Suprapubic skin (tissue), 4 donors: ENCODE measurements at regions not wholly inside any gene's neighbourhood (a gene's known extent, or its start where the extent isn't known, plus 50 kb on each side); places are given as distances from the start of the nearest gene placed in this dataset.

Source experiments
- DNase-seq, 2 donors: peaks; one replicate each; pipeline ENCODE4 v3.0.0-alpha.2; 2019; ENCODE audit warnings: low spot score in 2 of 2
- H3K27ac ChIP-seq: fragments of 200-600 bp; sonication (generic); one replicate; pipeline ENCODE4 v1.5.1; 2019
- H3K27me3 ChIP-seq: fragments of 200-600 bp; sonication (generic); one replicate; pipeline ENCODE4 v1.5.1; 2019
- H3K36me3 ChIP-seq: fragments of 200-600 bp; sonication (generic); one replicate; pipeline ENCODE4 v1.5.1; 2019
- H3K4me1 ChIP-seq: fragments of 200-600 bp; sonication (generic); one replicate; pipeline ENCODE4 v1.5.1; 2019
- H3K4me3 ChIP-seq: fragments of 200-600 bp; sonication (generic); one replicate; pipeline ENCODE4 v1.5.1; 2019; ENCODE audit warnings: mild to moderate bottlenecking
- H3K9me3 ChIP-seq: fragments of 200-600 bp; sonication (generic); one replicate; pipeline ENCODE4 v1.5.1; 2019
- EP300 ChIP-seq: sonication (generic); formaldehyde crosslinking; IDR thresholded peaks from one replicate; pipeline ENCODE4 v1.6.1; 2017; ENCODE audit warnings: antibody characterized with exemption
- POLR2A ChIP-seq, 2 donors: fragments of 450-650 bp; IDR thresholded peaks; one replicate each; pipeline ENCODE4 v1.6.1; 2017; ENCODE audit warnings: antibody characterized with exemption in 2 of 2, mild to moderate bottlenecking in 2 of 2, moderate library complexity in 2 of 2
- POLR2AphosphoS5 ChIP-seq, 3 donors: sonication (generic); formaldehyde crosslinking; IDR thresholded peaks; one replicate each; pipeline ENCODE4 v1.6.1; 2017; ENCODE audit warnings: antibody characterized with exemption in 3 of 3
- WGBS: methylation state at CpG from one replicate; pipeline ENCODE4 v1.1.5; 2018; 5-methylcytosine and 5-hydroxymethylcytosine counted together
- TF ChIP-seq, protein P1 (sequence below), 2 donors: fragments of 200-600 bp in 1 of 2; fragments of 450-650 bp in 1 of 2; sonication (generic) in 1 of 2; IDR thresholded peaks; one replicate each; pipeline ENCODE4 v1.5.1; 2016 to 2019; ENCODE audit warnings: antibody characterized with exemption in 2 of 2, mild to moderate bottlenecking in 1 of 2, moderate library complexity in 1 of 2

DNA sequence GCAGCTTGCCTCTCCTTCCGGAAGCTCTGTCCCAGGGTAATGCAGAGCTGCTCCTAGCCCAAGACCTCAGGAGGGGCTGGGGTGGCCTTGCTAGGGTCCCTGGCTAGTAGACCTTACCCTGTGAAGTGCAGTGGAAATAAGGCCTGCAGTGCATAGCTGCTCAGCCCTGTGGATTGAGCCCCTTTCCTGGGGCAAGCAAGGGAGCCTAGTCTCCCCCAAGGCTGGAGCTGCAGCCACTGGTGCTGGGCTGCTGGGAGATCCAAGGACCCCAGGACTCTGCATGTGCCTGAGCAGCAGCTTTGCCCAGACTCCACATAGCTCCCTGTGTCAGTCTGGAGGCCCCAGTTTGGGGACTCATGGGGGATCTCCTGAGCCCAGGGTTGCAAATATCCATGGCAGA, 57.9 kb downstream of the FANCF start:
- Histone ChIP-seq H3K9me3 (peaks cover 4% of the 10 kb centered on the region), H3K27ac (no peak overlapping the region), H3K27me3 (peaks cover 5% of the 10 kb centered on the region), H3K36me3 (no peaks in the 10 kb centered on the region), H3K4me1 (no peaks in the 10 kb centered on the region), H3K4me3 (no peak overlapping the region)
- no CpG with 5 or more reads among the region's 1 CpG for WGBS
- TF ChIP-seq EP300 (no peak), POLR2A (IDR thresholded peaks at IDR 0.05) (no peak), POLR2AphosphoS5 (IDR thresholded peaks at IDR 0.05) (no peak)
- TF ChIP-seq, protein P1, sequence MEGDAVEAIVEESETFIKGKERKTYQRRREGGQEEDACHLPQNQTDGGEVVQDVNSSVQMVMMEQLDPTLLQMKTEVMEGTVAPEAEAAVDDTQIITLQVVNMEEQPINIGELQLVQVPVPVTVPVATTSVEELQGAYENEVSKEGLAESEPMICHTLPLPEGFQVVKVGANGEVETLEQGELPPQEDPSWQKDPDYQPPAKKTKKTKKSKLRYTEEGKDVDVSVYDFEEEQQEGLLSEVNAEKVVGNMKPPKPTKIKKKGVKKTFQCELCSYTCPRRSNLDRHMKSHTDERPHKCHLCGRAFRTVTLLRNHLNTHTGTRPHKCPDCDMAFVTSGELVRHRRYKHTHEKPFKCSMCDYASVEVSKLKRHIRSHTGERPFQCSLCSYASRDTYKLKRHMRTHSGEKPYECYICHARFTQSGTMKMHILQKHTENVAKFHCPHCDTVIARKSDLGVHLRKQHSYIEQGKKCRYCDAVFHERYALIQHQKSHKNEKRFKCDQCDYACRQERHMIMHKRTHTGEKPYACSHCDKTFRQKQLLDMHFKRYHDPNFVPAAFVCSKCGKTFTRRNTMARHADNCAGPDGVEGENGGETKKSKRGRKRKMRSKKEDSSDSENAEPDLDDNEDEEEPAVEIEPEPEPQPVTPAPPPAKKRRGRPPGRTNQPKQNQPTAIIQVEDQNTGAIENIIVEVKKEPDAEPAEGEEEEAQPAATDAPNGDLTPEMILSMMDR (IDR thresholded peaks at IDR 0.05): no peak
- DNase-seq: no peak

DNA sequence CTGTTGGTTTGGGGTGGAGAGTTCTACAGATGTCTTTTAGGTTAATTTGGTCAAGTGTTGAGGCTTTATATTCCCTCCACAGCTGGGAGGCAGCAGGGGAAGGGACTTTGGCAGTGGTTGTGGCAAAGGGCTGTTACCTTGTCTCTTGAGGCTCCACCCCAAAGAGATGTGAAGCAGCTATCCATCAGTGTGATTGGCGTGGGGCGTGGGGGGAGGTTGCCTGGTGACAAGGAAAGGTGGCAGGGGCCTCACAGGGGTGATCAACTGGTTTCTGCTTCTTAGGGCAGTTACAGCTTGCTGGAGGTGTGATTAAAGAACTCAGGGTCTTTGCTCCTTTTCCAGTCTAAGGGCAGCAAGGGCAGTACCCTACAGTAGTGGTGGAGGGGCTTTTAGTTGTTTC, 59.3 kb downstream of the FANCF start:
- Histone ChIP-seq H3K27me3 (peaks cover 5% of the 10 kb centered on the region), H3K9me3 (peaks cover 4% of the 10 kb centered on the region), H3K27ac (no peak overlapping the region), H3K4me1 (no peaks in the 10 kb centered on the region), H3K4me3 (no peak overlapping the region), H3K36me3 (no peaks in the 10 kb centered on the region)
- 85% methylated on average over 2 of the region's 2 CpGs for WGBS
- no peak for DNase-seq
- TF ChIP-seq POLR2AphosphoS5 (IDR thresholded peaks at IDR 0.05) (no peak), EP300 (no peak), POLR2A (IDR thresholded peaks at IDR 0.05) (no peak)
- TF ChIP-seq, protein P1 (IDR thresholded peaks at IDR 0.05): no peak

DNA sequence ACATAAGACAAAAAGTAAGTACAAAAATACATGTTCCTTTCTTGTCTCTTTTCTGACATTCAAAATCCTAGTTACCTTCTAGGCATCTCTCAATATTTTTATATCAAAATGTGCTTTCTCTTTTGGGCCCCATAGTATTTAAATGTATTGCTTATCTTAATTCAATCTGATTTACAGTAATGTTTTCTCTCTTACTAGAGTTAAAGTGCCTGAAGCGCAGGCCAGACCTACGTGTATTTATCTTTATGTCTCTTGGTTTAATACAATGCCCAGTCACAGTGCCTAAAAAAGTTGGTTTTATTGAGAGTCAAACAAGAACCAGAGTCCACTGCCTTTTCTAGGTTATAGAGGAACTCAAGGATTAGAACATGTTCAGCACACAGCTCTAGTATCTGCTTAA, 64.3 kb downstream of the FANCF start:
- Histone ChIP-seq H3K27me3 (no peaks in the 10 kb centered on the region), H3K4me3 (no peak overlapping the region), H3K36me3 (no peaks in the 10 kb centered on the region), H3K27ac (no peak overlapping the region), H3K9me3 (peaks cover 4% of the 10 kb centered on the region), H3K4me1 (no peaks in the 10 kb centered on the region)
- DNase-seq: no peak
- 16% methylated on average over 2 of the region's 2 CpGs for WGBS
- TF ChIP-seq, protein P1 (IDR thresholded peaks at IDR 0.05): no peak
- no peak for TF ChIP-seq EP300
- TF ChIP-seq POLR2A (IDR thresholded peaks at IDR 0.05): no peak
- TF ChIP-seq POLR2AphosphoS5 (IDR thresholded peaks at IDR 0.05): no peak

DNA sequence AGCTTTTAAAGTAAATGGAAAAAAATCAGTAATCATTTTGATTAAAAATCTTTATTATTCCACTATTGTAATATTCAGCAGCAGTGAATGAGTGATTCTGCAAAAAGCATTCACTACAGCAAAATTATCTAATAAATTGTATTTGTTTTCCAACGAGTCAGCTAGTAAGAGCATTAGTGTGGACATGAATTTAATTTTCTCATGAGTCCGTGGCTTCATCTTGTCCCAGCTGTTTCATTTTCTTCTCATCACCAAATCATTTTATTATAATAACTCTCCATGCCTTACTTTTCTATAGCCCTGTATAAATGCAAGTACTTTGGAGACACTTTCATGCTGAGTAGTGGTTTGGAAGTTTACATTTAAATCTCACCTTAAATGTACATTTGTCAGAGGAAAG, 66.2 kb downstream of the FANCF start:
- TF ChIP-seq EP300 (no peak), POLR2A (IDR thresholded peaks at IDR 0.05) (no peak), POLR2AphosphoS5 (IDR thresholded peaks at IDR 0.05) (no peak)
- TF ChIP-seq, protein P1 (IDR thresholded peaks at IDR 0.05): no peak
- H3K4me3 ChIP-seq: no peak overlapping the region
- H3K27ac ChIP-seq: no peak overlapping the region
- no peaks in the 10 kb centered on the region for H3K27me3 ChIP-seq
- H3K36me3 ChIP-seq: no peaks in the 10 kb centered on the region
- WGBS: 75% methylated on average over 2 of the region's 2 CpGs
- no peak for DNase-seq
- H3K9me3 ChIP-seq: peaks cover 4% of the 10 kb centered on the region
- no peaks in the 10 kb centered on the region for H3K4me1 ChIP-seq

DNA sequence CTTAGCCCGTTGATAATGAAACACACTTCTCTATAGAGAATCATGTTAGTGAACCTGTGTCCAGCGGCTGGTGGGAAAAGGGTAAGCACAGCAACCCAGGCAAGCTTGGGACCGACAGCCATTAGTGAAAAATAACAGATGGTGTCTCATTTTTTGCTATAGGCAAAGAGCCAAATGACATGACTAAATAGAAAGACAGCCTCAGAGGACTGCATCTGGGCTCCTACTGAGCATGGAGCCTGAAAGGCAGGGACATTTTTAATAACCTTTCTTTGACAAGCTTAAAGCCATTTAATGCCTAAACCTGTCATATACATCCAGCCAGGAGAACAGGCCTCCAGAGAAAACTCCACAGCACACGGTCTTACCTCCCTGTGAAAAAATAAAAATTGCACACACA, 67.0 kb downstream of the FANCF start:
- WGBS: 55% methylated on average over 4 of the region's 4 CpGs
- H3K9me3 ChIP-seq: no peaks in the 10 kb centered on the region
- H3K27ac ChIP-seq: no peak overlapping the region
- H3K27me3 ChIP-seq: no peaks in the 10 kb centered on the region
- H3K4me3 ChIP-seq: no peak overlapping the region
- no peak for DNase-seq
- no peaks in the 10 kb centered on the region for H3K4me1 ChIP-seq
- TF ChIP-seq EP300 (no peak), POLR2AphosphoS5 (IDR thresholded peaks at IDR 0.05) (no peak), POLR2A (IDR thresholded peaks at IDR 0.05) (no peak)
- TF ChIP-seq, protein P1 (IDR thresholded peaks at IDR 0.05): no peak
- H3K36me3 ChIP-seq: no peaks in the 10 kb centered on the region
